ENCODE measurements at regions not wholly inside any gene's neighbourhood (a gene's known extent, or its start where the extent isn't known, plus 50 kb on each side); places are given as distances from the start of the nearest gene placed in this dataset.
"Not testable (repeated sequence)": the region's sequence is repeated elsewhere in the genome, so short reads cannot be mapped to it uniquely, and the experiment has no call there.

DNA sequence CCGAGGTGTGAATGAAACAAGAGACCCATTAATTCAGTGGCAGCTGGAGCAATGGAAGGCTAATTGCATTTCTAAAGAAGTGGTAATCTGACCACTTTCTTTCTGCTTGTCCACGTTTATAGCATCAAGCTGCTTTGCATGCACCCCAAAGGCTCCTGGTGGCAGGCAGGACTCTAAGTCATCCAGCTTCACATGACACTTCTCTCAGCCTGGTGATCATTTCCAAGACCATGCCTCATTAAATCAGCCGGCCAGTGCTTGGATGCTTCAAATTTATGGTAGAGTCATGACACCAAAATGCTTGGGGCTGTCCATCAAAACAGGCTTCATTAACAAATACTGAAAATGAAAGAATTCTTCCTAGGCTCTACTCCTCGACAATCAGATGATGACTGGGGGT is 614.9 kb downstream of the DOK5 start:
- TF ChIP-seq, protein P1, sequence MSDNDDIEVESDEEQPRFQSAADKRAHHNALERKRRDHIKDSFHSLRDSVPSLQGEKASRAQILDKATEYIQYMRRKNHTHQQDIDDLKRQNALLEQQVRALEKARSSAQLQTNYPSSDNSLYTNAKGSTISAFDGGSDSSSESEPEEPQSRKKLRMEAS (IDR thresholded peaks at IDR 0.05; ENCODE audit: low read depth, low read length) = no peak
- TF ChIP-seq POLR2A (IDR thresholded peaks at IDR 0.05; ENCODE audit: extremely low read depth, insufficient read length) = no peak
- TF ChIP-seq, protein P2, sequence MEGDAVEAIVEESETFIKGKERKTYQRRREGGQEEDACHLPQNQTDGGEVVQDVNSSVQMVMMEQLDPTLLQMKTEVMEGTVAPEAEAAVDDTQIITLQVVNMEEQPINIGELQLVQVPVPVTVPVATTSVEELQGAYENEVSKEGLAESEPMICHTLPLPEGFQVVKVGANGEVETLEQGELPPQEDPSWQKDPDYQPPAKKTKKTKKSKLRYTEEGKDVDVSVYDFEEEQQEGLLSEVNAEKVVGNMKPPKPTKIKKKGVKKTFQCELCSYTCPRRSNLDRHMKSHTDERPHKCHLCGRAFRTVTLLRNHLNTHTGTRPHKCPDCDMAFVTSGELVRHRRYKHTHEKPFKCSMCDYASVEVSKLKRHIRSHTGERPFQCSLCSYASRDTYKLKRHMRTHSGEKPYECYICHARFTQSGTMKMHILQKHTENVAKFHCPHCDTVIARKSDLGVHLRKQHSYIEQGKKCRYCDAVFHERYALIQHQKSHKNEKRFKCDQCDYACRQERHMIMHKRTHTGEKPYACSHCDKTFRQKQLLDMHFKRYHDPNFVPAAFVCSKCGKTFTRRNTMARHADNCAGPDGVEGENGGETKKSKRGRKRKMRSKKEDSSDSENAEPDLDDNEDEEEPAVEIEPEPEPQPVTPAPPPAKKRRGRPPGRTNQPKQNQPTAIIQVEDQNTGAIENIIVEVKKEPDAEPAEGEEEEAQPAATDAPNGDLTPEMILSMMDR (IDR thresholded peaks at IDR 0.05; ENCODE audit: low read depth, low read length) = no peak
- H3K4me3 ChIP-seq (ENCODE audit: low read depth, low read length) = no peak overlapping the region
- DNase-seq (ENCODE audit: low read depth) = no peak

DNA sequence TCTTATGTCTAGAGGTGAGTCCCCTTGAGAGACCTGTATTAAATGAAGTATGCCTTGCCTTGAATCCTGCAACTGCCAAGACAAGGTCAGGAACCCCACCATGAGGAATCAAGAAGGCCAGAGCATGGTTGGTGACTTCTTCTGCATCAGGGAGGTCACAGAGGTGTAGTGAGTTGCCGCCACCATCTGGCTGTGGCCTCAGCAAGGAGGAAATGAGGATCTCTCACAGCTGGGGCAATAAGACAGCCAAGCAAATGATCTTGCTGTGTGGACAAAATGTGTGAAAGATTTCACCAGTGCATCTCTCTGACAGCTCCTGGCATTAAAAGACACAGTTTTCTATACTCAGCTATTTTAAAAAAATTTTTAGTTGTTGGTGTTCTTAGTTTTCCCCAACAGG is 611.0 kb downstream of the DOK5 start:
- DNase-seq (ENCODE audit: low read depth) = no peak
- TF ChIP-seq POLR2A (IDR thresholded peaks at IDR 0.05; ENCODE audit: extremely low read depth, insufficient read length) = no peak
- TF ChIP-seq MYC (IDR thresholded peaks at IDR 0.05; ENCODE audit: low read depth, low read length) = no peak
- TF ChIP-seq, protein P2 (IDR thresholded peaks at IDR 0.05; ENCODE audit: low read depth, low read length) = no peak
- TF ChIP-seq, protein P1 (IDR thresholded peaks at IDR 0.05; ENCODE audit: low read depth, low read length) = no peak
- no peak overlapping the region for H3K4me3 ChIP-seq (ENCODE audit: low read depth, low read length)

DNA sequence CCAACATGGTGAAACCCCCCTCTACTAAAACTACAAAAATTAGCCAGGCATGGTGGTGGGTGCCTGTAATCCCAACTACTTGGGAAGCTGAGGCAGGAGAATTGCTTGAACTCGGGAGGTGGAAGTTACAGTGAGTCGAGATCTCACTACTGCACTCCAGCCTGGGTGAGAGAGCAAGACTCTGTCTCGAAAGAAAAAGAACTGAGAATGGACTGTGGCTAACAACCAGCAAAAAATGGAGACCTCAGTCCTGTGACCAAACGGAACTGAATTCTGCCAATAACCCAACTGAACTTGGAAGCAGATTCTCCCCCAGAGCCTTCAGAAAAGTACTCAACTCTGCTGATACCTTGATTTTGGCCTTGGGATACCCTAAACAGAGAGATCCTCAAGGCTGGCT is 604.5 kb downstream of the DOK5 start:
- no peak for DNase-seq (ENCODE audit: low read depth)
- no peak overlapping the region for H3K4me3 ChIP-seq (ENCODE audit: low read depth, low read length)
- TF ChIP-seq, protein P1 (IDR thresholded peaks at IDR 0.05; ENCODE audit: low read depth, low read length) = no peak
- TF ChIP-seq, protein P2 (IDR thresholded peaks at IDR 0.05; ENCODE audit: low read depth, low read length) = no peak
- no peak for TF ChIP-seq POLR2A (IDR thresholded peaks at IDR 0.05; ENCODE audit: extremely low read depth, insufficient read length)
- no peak for TF ChIP-seq MYC (IDR thresholded peaks at IDR 0.05; ENCODE audit: low read depth, low read length)

DNA sequence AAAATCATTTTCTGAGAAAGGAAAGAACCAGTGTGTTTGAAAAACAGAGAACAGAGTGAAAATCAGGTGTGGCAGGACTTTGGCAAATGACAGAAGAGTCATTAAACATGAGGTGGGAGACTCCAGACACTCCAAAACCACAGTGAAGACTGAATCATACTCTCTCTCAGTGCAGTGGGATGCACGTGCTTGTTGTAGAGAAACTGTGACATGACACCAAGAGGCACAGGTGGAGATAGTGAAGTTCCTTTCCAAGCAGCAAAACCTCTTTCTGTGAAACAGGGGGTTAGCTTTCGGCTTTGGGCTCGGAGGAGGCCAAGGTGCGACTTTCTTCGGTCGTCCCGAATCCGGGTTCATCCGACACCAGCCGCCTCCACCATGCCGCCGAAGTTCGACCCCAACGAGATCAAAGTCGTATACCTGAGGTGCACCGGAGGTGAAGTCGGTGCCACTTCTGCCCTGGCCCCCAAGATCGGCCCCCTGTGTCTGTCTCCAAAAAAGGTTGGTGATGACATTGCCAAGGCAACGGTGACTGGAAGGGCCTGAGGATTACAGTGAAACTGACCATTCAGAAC is 599.0 kb downstream of the DOK5 start:
- not testable (repeated sequence) for H3K4me3 ChIP-seq (ENCODE audit: low read depth, low read length); DNase-seq (ENCODE audit: low read depth)

DNA sequence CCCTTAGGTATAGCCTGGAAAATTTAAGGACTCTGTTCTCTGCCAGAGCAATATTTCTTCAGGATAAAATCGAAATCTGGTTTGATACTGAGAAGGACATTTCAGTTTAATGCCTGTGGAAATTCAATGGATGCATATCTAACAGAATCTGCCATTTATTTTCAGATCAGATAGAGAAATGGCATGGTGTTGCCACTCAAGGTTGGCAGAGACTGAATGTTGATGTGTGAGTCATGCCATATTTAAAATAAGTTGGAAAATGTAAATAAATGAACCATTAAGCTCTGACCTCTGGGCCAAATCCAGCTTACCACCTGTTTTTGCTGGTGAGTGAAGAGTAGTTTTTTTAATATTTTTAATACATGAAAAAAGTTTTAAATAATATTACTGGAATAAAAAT is 594.6 kb downstream of the DOK5 start:
- H3K4me3 ChIP-seq (ENCODE audit: low read depth, low read length) = no peak overlapping the region
- no peak for DNase-seq (ENCODE audit: low read depth)
- TF ChIP-seq, protein P1 (IDR thresholded peaks at IDR 0.05; ENCODE audit: low read depth, low read length) = no peak
- TF ChIP-seq POLR2A (IDR thresholded peaks at IDR 0.05; ENCODE audit: extremely low read depth, insufficient read length) (no peak), MYC (IDR thresholded peaks at IDR 0.05; ENCODE audit: low read depth, low read length) (no peak)
- TF ChIP-seq, protein P2 (IDR thresholded peaks at IDR 0.05; ENCODE audit: low read depth, low read length) = no peak

DNA sequence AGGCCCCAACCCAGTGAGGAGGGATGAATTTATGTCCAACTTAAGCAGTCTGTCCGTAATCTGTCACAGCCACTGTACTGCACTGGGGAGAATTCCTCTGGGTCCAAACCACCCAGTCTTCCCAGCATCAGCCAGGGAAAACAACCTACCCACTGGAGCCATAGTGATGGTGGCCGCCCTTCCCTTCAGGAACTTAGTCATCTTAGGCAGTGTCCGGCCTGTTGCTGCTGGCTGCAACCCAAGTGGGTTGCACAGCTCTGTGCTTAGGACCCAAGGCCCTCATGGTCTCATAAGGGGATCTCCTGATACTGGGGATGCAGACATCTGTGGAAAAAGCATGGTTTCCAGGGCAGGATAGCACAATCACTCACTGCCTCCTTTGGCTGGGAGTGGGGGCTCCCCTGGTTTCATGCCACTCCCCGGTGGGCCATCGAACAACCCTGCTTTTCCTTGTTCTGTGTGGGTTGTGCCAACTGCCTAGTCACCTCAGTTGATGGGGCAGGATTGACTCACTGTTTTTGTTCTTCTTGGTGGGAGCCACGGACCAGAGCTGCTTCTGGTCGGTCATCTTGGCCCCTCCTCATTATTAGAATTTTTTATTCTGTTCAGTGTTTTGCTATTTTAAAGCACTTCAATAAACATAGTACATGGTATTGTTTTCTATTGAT is 591.9 kb downstream of the DOK5 start:
- no peak overlapping the region for H3K4me3 ChIP-seq (ENCODE audit: low read depth, low read length)
- TF ChIP-seq POLR2A (IDR thresholded peaks at IDR 0.05; ENCODE audit: extremely low read depth, insufficient read length) = no peak
- TF ChIP-seq, protein P1 (IDR thresholded peaks at IDR 0.05; ENCODE audit: low read depth, low read length) = no peak
- no peak for DNase-seq (ENCODE audit: low read depth)
